ENCODE measurements at regions not wholly inside any gene's neighbourhood (a gene's known extent, or its start where the extent isn't known, plus 50 kb on each side); places are given as distances from the start of the nearest gene placed in this dataset.

- TF ChIP-seq CTCF (IDR thresholded peaks at IDR 0.05) = no peak
- no peak for TF ChIP-seq EP300 (IDR thresholded peaks at IDR 0.05)
- TF ChIP-seq POLR2A (IDR thresholded peaks at IDR 0.05) = no peak
Observed at GRCh38 chrX:122091571-122091970, 1044.2 kb downstream of the GLUD2 start.
